Body of pancreas (tissue), 4 donors: ENCODE measurements at regions not wholly inside any gene's neighbourhood (a gene's known extent, or its start where the extent isn't known, plus 50 kb on each side); places are given as distances from the start of the nearest gene placed in this dataset.

ENCODE experiments used
- ATAC-seq: fragments of 150-250 bp; one replicate; pipeline ENCODE4 v1.9.1; 2016
- DNase-seq, 4 donors: peaks; one replicate each; pipeline ENCODE4 v3.0.0-alpha.2; 2019
- H3K27ac ChIP-seq, 4 donors: fragments of 200-600 bp; sonication (generic); 1 replicate in 3 of 4; 2 replicates in 1 of 4; pipeline versions ENCODE4 v1.5.1 to v1.6.1; 2016 to 2019; ENCODE audit warnings: mild to moderate bottlenecking in 1 of 4, mixed read lengths in 1 of 4, moderate library complexity in 1 of 4
- H3K27me3 ChIP-seq, 2 donors: fragments of 200-600 bp; sonication (generic); one replicate each; pipeline ENCODE4 v1.6.0; 2016; ENCODE audit warnings: mild to moderate bottlenecking in 1 of 2
- H3K36me3 ChIP-seq, 2 donors: fragments of 200-600 bp; sonication (generic); replicated peaks in 1 of 2; 2 replicates each; pipeline ENCODE4 v1.5.1; 2016; ENCODE audit warnings: low read depth in 2 of 2; ENCODE audit not compliant: insufficient read depth in 1 of 2
- H3K4me1 ChIP-seq: fragments of 200-600 bp; sonication (generic); one replicate; pipeline ENCODE4 v1.6.0; 2016
- H3K4me3 ChIP-seq, 2 donors: fragments of 200-600 bp; sonication (generic); 1 replicate in 1 of 2; 2 replicates in 1 of 2; pipeline ENCODE4 v1.5.1; 2016 to 2019
- H3K9me3 ChIP-seq, 3 donors: fragments of 200-600 bp; sonication (generic); 1 replicate in 2 of 3; 2 replicates in 1 of 3; pipeline ENCODE4 v1.5.1; 2016
- POLR2A ChIP-seq, 3 donors: fragments of 450-650 bp; IDR thresholded peaks; one replicate each; pipeline ENCODE4 v1.6.1; 2016; ENCODE audit warnings: antibody characterized with exemption in 3 of 3, mild to moderate bottlenecking in 2 of 3
- WGBS, 2 donors: methylation state at CpG; one replicate each; pipeline ENCODE4 v1.1.5; 2017; 5-methylcytosine and 5-hydroxymethylcytosine counted together
- intact Hi-C: fragments of 100-400 bp; cut with DNase I; formaldehyde crosslinking; loops from one replicate; pipeline ENCODE4 v1.15.1; 2023
- TF ChIP-seq, protein P1 (sequence below), 7 experiments: fragments of 450-650 bp in 4 of 7; fragments of 200-600 bp in 3 of 7; sonication (generic) in 3 of 7; IDR thresholded peaks; one replicate each; pipeline ENCODE4 v1.5.1; 2016 to 2019; ENCODE audit warnings: antibody characterized with exemption in 7 of 7

DNA sequence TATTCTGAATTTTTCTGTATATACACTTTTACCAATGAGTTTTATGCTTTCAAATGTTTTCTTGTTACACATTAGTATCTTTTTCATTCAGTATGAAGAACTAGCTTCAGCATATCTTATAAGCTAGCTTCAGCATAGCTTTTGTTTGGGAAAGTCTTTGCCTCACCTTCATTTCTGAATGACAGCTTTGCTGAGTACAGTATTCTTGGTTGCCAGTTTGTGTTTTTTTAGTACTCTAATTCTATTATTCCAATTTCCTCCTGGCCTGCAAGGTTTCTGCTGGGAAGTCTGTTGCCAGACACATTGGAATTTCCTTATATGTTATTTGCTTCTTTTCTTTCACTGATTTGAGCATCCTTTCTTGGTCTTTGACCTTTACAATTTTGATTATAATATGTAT is 278.8 kb downstream of the SPATA18 start:
- Histone ChIP-seq H3K9me3 (no peaks in the 10 kb centered on the region), H3K36me3 (no peaks in the 10 kb centered on the region), H3K27me3 (no peaks in the 10 kb centered on the region), H3K27ac (no peak overlapping the region), H3K4me3 (no peak overlapping the region), H3K4me1 (no peaks in the 10 kb centered on the region)
- TF ChIP-seq, protein P1, sequence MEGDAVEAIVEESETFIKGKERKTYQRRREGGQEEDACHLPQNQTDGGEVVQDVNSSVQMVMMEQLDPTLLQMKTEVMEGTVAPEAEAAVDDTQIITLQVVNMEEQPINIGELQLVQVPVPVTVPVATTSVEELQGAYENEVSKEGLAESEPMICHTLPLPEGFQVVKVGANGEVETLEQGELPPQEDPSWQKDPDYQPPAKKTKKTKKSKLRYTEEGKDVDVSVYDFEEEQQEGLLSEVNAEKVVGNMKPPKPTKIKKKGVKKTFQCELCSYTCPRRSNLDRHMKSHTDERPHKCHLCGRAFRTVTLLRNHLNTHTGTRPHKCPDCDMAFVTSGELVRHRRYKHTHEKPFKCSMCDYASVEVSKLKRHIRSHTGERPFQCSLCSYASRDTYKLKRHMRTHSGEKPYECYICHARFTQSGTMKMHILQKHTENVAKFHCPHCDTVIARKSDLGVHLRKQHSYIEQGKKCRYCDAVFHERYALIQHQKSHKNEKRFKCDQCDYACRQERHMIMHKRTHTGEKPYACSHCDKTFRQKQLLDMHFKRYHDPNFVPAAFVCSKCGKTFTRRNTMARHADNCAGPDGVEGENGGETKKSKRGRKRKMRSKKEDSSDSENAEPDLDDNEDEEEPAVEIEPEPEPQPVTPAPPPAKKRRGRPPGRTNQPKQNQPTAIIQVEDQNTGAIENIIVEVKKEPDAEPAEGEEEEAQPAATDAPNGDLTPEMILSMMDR (IDR thresholded peaks at IDR 0.05) = no peak
- no peak for TF ChIP-seq POLR2A (IDR thresholded peaks at IDR 0.05)
- DNase-seq (no peak), ATAC-seq (no peak)
- intact Hi-C loops = no loop called here

DNA sequence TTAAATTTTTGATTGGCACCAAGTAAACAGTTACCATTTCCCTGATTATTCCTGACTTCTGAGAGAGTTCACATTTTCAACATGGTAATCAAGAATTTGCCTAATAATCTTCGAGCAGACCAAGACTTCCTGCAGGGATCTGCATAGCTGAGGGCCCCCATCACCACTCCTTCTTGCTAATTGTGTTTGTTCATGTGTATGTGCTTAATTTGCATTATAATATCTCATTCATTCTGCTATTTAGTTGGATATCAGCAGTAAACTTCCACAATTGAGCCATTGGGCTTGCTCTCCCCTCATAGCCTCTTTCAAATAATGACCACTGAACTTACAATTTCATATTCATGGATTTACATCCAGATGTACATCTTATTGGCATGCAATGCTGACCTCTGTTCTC is 292.5 kb downstream of the SPATA18 start:
- 43 to 54% methylated on average over 1 of the region's 1 CpG for WGBS, 2 donors
- ATAC-seq = no peak
- H3K27me3 ChIP-seq = no peaks in the 10 kb centered on the region

DNA sequence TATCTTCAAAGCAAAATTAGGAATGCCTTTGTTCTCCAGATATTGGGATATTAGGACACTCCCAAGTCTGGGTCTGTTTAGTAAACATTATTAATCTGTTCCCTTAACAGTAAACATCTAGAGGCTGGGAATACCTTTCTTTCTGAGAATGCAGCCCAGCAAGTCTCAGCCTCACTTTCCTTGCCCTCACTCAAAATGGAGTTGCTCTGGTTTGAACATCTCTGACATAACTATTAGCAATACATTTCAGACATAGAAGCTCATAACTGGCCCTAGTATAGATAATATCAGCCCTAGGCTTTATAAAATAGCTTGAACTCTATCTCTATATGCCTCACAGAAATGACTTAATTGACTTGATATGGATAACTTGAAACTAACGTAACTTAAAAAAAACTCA is 299.8 kb downstream of the SPATA18 start:
- 86% methylated on average over 1 of the region's 1 CpG for WGBS, 2 donors

More for the DNA sequence above, 292.5 kb downstream of the SPATA18 start:
- TF ChIP-seq, protein P1 (IDR thresholded peaks at IDR 0.05) = no peak
- TF ChIP-seq POLR2A (IDR thresholded peaks at IDR 0.05) = no peak
- no peak overlapping the region for H3K27ac ChIP-seq
- intact Hi-C loops = no loop called here
- no peak overlapping the region for H3K4me3 ChIP-seq
- no peaks in the 10 kb centered on the region for H3K9me3 ChIP-seq
- H3K4me1 ChIP-seq = no peaks in the 10 kb centered on the region
- no peaks in the 10 kb centered on the region for H3K36me3 ChIP-seq
- no peak for DNase-seq

DNA sequence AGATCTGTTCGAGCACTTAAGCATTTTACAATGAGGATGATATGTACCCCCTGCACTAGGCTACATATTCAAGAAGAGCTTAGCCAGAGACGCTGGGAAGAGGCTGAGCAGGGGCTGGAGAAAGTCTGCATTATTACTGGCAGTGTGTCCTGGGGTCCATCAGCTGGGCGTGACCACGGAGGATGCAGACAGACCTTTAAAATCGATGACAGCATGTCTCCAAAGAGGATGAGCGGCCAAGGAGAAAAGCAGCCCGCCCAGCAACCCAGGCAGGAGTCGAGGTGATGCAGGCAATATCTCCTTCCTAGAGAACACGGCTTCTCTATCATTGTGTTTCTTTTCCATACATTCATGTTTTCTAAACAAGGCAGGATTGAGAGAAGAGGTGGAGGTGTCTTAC is 300.7 kb downstream of the USP46 start:
- H3K9me3 ChIP-seq = no peaks in the 10 kb centered on the region
- H3K27ac ChIP-seq = peak overlapping the region in 3 of 4 donors; percentile 16 to 57 (median 51)
- WGBS, 2 donors = 85 to 89% methylated on average over 9 of the region's 9 CpGs
- H3K36me3 ChIP-seq = no peaks in the 10 kb centered on the region
- no peak for DNase-seq
- no peak overlapping the region for H3K4me3 ChIP-seq
- intact Hi-C loops = no loop called here
- TF ChIP-seq, protein P1 (IDR thresholded peaks at IDR 0.05) = no peak
- no peak for TF ChIP-seq POLR2A (IDR thresholded peaks at IDR 0.05)
- ATAC-seq = no peak
- no peaks in the 10 kb centered on the region for H3K27me3 ChIP-seq
- peaks cover 14% of the 10 kb centered on the region for H3K4me1 ChIP-seq

More for the DNA sequence above, 299.8 kb downstream of the SPATA18 start:
- Histone ChIP-seq H3K9me3 (no peaks in the 10 kb centered on the region), H3K4me3 (no peak overlapping the region), H3K27ac (no peak overlapping the region), H3K4me1 (no peaks in the 10 kb centered on the region), H3K27me3 (no peaks in the 10 kb centered on the region), H3K36me3 (no peaks in the 10 kb centered on the region)
- DNase-seq (no peak), ATAC-seq (no peak)
- TF ChIP-seq POLR2A (IDR thresholded peaks at IDR 0.05) = no peak
- TF ChIP-seq, protein P1 (IDR thresholded peaks at IDR 0.05) = no peak
- intact Hi-C loops = no loop called here

DNA sequence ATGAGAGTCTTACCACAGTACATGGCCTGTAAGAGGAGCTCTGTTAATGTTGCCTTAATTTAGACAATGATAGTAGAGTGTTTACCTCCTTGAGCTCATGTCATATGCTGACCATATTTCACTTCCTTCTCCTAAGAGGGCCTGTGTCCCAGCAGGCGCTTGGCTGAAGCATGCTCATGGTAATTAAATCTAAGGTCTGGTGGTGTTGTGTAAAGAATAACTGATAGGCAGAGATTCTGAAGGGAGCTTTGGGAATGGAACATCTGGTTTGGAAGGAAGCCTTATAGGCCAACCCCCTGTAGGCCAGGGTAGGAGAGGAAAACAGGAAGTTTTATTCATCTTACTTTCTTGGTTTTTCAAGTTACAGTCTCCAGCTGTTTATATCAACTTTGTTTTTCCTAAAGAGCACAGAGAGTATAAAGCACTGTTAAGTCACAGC is 300.2 kb downstream of the USP46 start:
- no peak for TF ChIP-seq POLR2A (IDR thresholded peaks at IDR 0.05)
- TF ChIP-seq, protein P1 (IDR thresholded peaks at IDR 0.05) = no peak
- peaks cover 14% of the 10 kb centered on the region for H3K4me1 ChIP-seq

More for the DNA sequence above, 300.2 kb downstream of the USP46 start:
- intact Hi-C loops = no loop called here
- ATAC-seq (peak; percentile 87), DNase-seq (peak; percentile 26 to 71 (median 49))
- H3K9me3 ChIP-seq = no peaks in the 10 kb centered on the region
- no peaks in the 10 kb centered on the region for H3K36me3 ChIP-seq
- 29 to 46% methylated on average over 1 of the region's 1 CpG for WGBS, 2 donors
- H3K27me3 ChIP-seq = no peaks in the 10 kb centered on the region
- no peak overlapping the region for H3K4me3 ChIP-seq
- H3K27ac ChIP-seq = peak overlapping the region; percentile 16 to 57 (median 42)
